OCI-LY3 (cell line): ENCODE measurements at regions not wholly inside any gene's neighbourhood (a gene's known extent, or its start where the extent isn't known, plus 50 kb on each side); places are given as distances from the start of the nearest gene placed in this dataset.

Experiments
- H2AFZ ChIP-seq: fragments of 200-600, 300-600 bp; shearing (Covaris generic); 2 replicates; pipeline ENCODE4 v1.6.0; 2014; ENCODE audit warnings: antibody characterized with exemption, low read depth, low read length
- H3K27ac ChIP-seq: fragments of 200-600, 300-600 bp; sonication (generic); 2 replicates; pipeline ENCODE4 v1.5.1; 2014; ENCODE audit warnings: mild to moderate bottlenecking, low read length, moderate library complexity, mixed read lengths
- H3K27me3 ChIP-seq: fragments of 200-600, 300-600 bp; sonication (generic); 2 replicates; pipeline ENCODE4 v1.6.1; 2014; ENCODE audit warnings: low read depth, low read length, mixed read lengths
- H3K36me3 ChIP-seq: fragments of 200-600, 300-600 bp; sonication (generic); replicated peaks from 2 replicates; pipeline ENCODE3; 2014; ENCODE audit warnings: low read depth, low read length, mixed read lengths
- H3K4me1 ChIP-seq: fragments of 300-600, 200-600 bp; sonication (generic); 2 replicates; pipeline ENCODE4 v1.6.1; 2014; ENCODE audit warnings: low read length, mixed read lengths
- H3K4me2 ChIP-seq: fragments of 200-600, 300-600 bp; sonication (generic); 2 replicates; pipeline ENCODE4 v1.6.1; 2014; ENCODE audit warnings: low read length, mixed read lengths
- H3K4me3 ChIP-seq: fragments of 300-600, 200-600 bp; sonication (generic); 2 replicates; pipeline ENCODE4 v1.5.1; 2014; ENCODE audit warnings: antibody characterized with exemption, mild to moderate bottlenecking, low read length, moderate library complexity
- H3K79me2 ChIP-seq: fragments of 300-600, 200-600 bp; shearing (Covaris generic); 2 replicates; pipeline ENCODE4 v1.6.1; 2014; ENCODE audit warnings: mild to moderate bottlenecking, low read length, mixed read lengths
- H3K9ac ChIP-seq: fragments of 300-600, 200-600 bp; shearing (Covaris generic); 2 replicates; pipeline ENCODE4 v1.6.0; 2014; ENCODE audit warnings: mild to moderate bottlenecking, low read length, moderate library complexity
- H3K9me3 ChIP-seq: fragments of 200-600, 300-600 bp; shearing (Covaris generic); 2 replicates; pipeline ENCODE4 v1.6.1; 2014; ENCODE audit warnings: low read length, mixed read lengths; ENCODE audit not compliant: insufficient read depth
- H4K20me1 ChIP-seq: fragments of 200-600, 300-600 bp; sonication (generic); 2 replicates; pipeline ENCODE4 v1.6.1; 2016; ENCODE audit warnings: low read length, mixed read lengths; ENCODE audit not compliant: insufficient read depth
- CTCF ChIP-seq: fragments of 200-600, 300-600 bp; sonication (generic); IDR thresholded peaks from 2 replicates; pipeline ENCODE4 v1.5.1; 2014; ENCODE audit warnings: antibody characterized with exemption, low read length, low read depth
- EZH2phosphoT487 ChIP-seq: fragments of 200-600 bp; shearing (Covaris generic); IDR thresholded peaks from 2 replicates; pipeline ENCODE4 v1.6.1; 2018; ENCODE audit warnings: antibody characterized with exemption, mixed run types, low read depth

GRCh38 chr14:71588028-71588427, 344.2 kb upstream of the RGS6 start:
- H4K20me1 ChIP-seq = no peaks in the 10 kb centered on the region
- TF ChIP-seq EZH2phosphoT487 (no peak), CTCF (no peak)
- H3K27ac ChIP-seq = no peak overlapping the region
- no peaks in the 10 kb centered on the region for H3K9me3 ChIP-seq
- H3K4me3 ChIP-seq = no peak overlapping the region
- H3K9ac ChIP-seq = no peak overlapping the region
- H3K4me1 ChIP-seq = peaks cover 14% of the 10 kb centered on the region
- no peak overlapping the region for H3K4me2 ChIP-seq
- no peaks in the 10 kb centered on the region; the same call in 1 of the 2 replicates for H3K79me2 ChIP-seq
- H2AFZ ChIP-seq = no peak overlapping the region
- H3K27me3 ChIP-seq = no peaks in the 10 kb centered on the region
- no peaks in the 10 kb centered on the region for H3K36me3 ChIP-seq

GRCh38 chr14:71588576-71589215, 343.5 kb upstream of the RGS6 start:
- Histone ChIP-seq H3K27me3 (no peaks in the 10 kb centered on the region), H3K36me3 (no peaks in the 10 kb centered on the region), H3K9me3 (no peaks in the 10 kb centered on the region), H3K4me3 (no peak overlapping the region), H3K79me2 (no peaks in the 10 kb centered on the region; the same call in 1 of the 2 replicates), H3K4me2 (no peak overlapping the region), H3K27ac (no peak overlapping the region), H2AFZ (no peak overlapping the region), H4K20me1 (no peaks in the 10 kb centered on the region), H3K9ac (no peak overlapping the region), H3K4me1 (peaks cover 14% of the 10 kb centered on the region)
- no peak for TF ChIP-seq EZH2phosphoT487
- no peak for TF ChIP-seq CTCF

GRCh38 chr14:71589609-71590008, 342.6 kb upstream of the RGS6 start:
- H3K9ac ChIP-seq = no peak overlapping the region
- no peak overlapping the region for H3K27ac ChIP-seq
- no peaks in the 10 kb centered on the region; the same call in 1 of the 2 replicates for H3K79me2 ChIP-seq
- no peak overlapping the region for H3K4me2 ChIP-seq
- no peaks in the 10 kb centered on the region for H4K20me1 ChIP-seq
- peaks cover 14% of the 10 kb centered on the region for H3K4me1 ChIP-seq
- no peak overlapping the region for H2AFZ ChIP-seq
- TF ChIP-seq EZH2phosphoT487 = no peak
- TF ChIP-seq CTCF = no peak
- no peaks in the 10 kb centered on the region for H3K27me3 ChIP-seq
- H3K36me3 ChIP-seq = no peaks in the 10 kb centered on the region
- H3K4me3 ChIP-seq = no peak overlapping the region
- H3K9me3 ChIP-seq = no peaks in the 10 kb centered on the region

- Histone ChIP-seq H4K20me1 (no peaks in the 10 kb centered on the region), H3K27me3 (no peaks in the 10 kb centered on the region), H3K4me2 (no peak overlapping the region), H3K4me1 (peaks cover 14% of the 10 kb centered on the region), H3K4me3 (no peak overlapping the region), H3K36me3 (no peaks in the 10 kb centered on the region), H3K9ac (no peak overlapping the region), H2AFZ (no peak overlapping the region), H3K27ac (no peak overlapping the region), H3K9me3 (no peaks in the 10 kb centered on the region), H3K79me2 (peaks cover 5% of the 10 kb centered on the region; the same call in 1 of the 2 replicates)
- no peak for TF ChIP-seq CTCF
- no peak for TF ChIP-seq EZH2phosphoT487
Observed at GRCh38 chr14:71590131-71590530, 342.1 kb upstream of the RGS6 start.
